GM12878 (cell line): ENCODE measurements at regions not wholly inside any gene's neighbourhood (a gene's known extent, or its start where the extent isn't known, plus 50 kb on each side); places are given as distances from the start of the nearest gene placed in this dataset.

Experiments
- ATAC-seq: fragments of 200-7000 bp; cut with Tn5 transposase; 3 replicates; pipeline ENCODE4 v1.9.1; 2020; ENCODE audit warnings: mild to moderate bottlenecking, moderate library complexity
- BruUV-seq: library from RNA; stranded (reverse); fragments of 400-500 nt; replicated peaks from 2 replicates; lab custom pipeline; 2021; lab: Mats Ljungman, UMichigan
- CTCF ChIA-PET: fragments of 300-600 bp; sonication (Branson Sonifier 250); formaldehyde crosslinking; extraction: SDS; loops from one replicate; lab custom pipeline; 2021; ENCODE audit warnings: inconsistent platforms; lab: Yijun Ruan, JAX
- POLR2A ChIA-PET: fragments of 350-600 bp; formaldehyde crosslinking; extraction: SDS; loops from one replicate; lab custom pipeline; 2021; ENCODE audit warnings: inconsistent platforms; lab: Charles Lee
- RAD21 ChIA-PET: fragments of 300-600 bp; sonication (Branson Sonifier 250); formaldehyde crosslinking; loops from one replicate; lab custom pipeline; 2023; ENCODE audit warnings: antibody characterized with exemption; ENCODE audit not compliant: unreplicated experiment; lab: Charles Lee
- SMC1A ChIA-PET: fragments of 300-600 bp; sonication (Branson Sonifier 250); formaldehyde crosslinking; loops from one replicate; lab custom pipeline; 2023; ENCODE audit not compliant: unreplicated experiment, uncharacterized antibody; lab: Charles Lee
- DNase-seq: peaks from one replicate; pipeline ENCODE4 v3.0.0-alpha.2; 2011; ENCODE audit warnings: low read depth, low spot score
- FAIRE-seq: peaks from 3 replicates; lab custom pipeline; 2011; peaks lifted over from hg19 to GRCh38; lab: Jason Lieb, UNC
- H2AFZ ChIP-seq: 2 replicates; pipeline ENCODE4 v1.6.0; 2011; ENCODE audit warnings: low read depth, low read length, control low read depth; ENCODE audit not compliant: control insufficient read depth
- H3K27ac ChIP-seq: 2 replicates; pipeline ENCODE4 v1.5.1; 2011; ENCODE audit warnings: control low read depth; ENCODE audit not compliant: control insufficient read depth, insufficient read depth
- H3K27me3 ChIP-seq, 2 experiments: replicated peaks in 1 of 2; 2 replicates each; pipeline versions ENCODE4 v1.6.0 to v1.6.1; 2011; ENCODE audit warnings: low read length in 1 of 2; ENCODE audit not compliant: control insufficient read depth in 2 of 2, insufficient read depth in 2 of 2
- H3K36me3 ChIP-seq, 2 experiments: 2 replicates each; pipeline ENCODE4 v1.5.1; 2011; ENCODE audit warnings: low read length in 1 of 2; ENCODE audit not compliant: control insufficient read depth in 2 of 2, insufficient read depth in 2 of 2
- H3K4me1 ChIP-seq: 2 replicates; pipeline ENCODE4 v1.6.1; 2011; ENCODE audit warnings: mild to moderate bottlenecking, low read length, moderate library complexity, mixed read lengths; ENCODE audit not compliant: control insufficient read depth, insufficient read depth
- H3K4me2 ChIP-seq: 2 replicates; pipeline ENCODE4 v1.6.0; 2011; ENCODE audit warnings: control low read depth; ENCODE audit not compliant: control insufficient read depth, insufficient read depth
- H3K4me3 ChIP-seq: fragments of 200-600 bp; sonication (generic); 2 replicates; pipeline ENCODE4 v1.5.1; 2016
- H3K79me2 ChIP-seq: 2 replicates; pipeline ENCODE4 v1.6.0; 2011; ENCODE audit warnings: low read length; ENCODE audit not compliant: control insufficient read depth, insufficient read depth
- H3K9ac ChIP-seq: 2 replicates; pipeline ENCODE4 v1.8.0; 2011; ENCODE audit warnings: low read length, control low read depth, mixed read lengths; ENCODE audit not compliant: control insufficient read depth, insufficient read depth
- H3K9me3 ChIP-seq: replicated peaks from 3 replicates; pipeline ENCODE4 v1.5.1; 2011; ENCODE audit warnings: mild to moderate bottlenecking, low read length; ENCODE audit not compliant: control insufficient read depth, insufficient read depth
- H4K20me1 ChIP-seq: 2 replicates; pipeline ENCODE4 v1.6.0; 2011; ENCODE audit not compliant: control insufficient read depth, insufficient read depth
- GABPA ChIP-seq: IDR thresholded peaks from 2 replicates; pipeline ENCODE4 v1.6.1; 2014; ENCODE audit warnings: antibody characterized with exemption, low read depth, mild to moderate bottlenecking, inconsistent platforms
- KAT2A ChIP-seq: conservative IDR thresholded peaks from 2 replicates; pipeline ENCODE4 v1.6.1; 2011; ENCODE audit warnings: low read depth, low read length; ENCODE audit not compliant: control insufficient read depth
- KLF5 ChIP-seq: fragments of 450-650 bp; IDR thresholded peaks from 2 replicates; pipeline ENCODE4 v1.6.1; 2014; ENCODE audit warnings: mild to moderate bottlenecking; ENCODE audit not compliant: partially characterized antibody
- PAX8 ChIP-seq: fragments of 450-650 bp; IDR thresholded peaks from 2 replicates; pipeline ENCODE4 v1.6.1; 2017; ENCODE audit warnings: mild to moderate bottlenecking, moderate library complexity
- POLR2AphosphoS2 ChIP-seq: IDR thresholded peaks from 2 replicates; pipeline ENCODE4 v1.6.1; 2011; ENCODE audit warnings: low read depth, mild to moderate bottlenecking, low read length, improper control_type of control experiment, moderate library complexity
- RELB ChIP-seq: fragments of 450-650 bp; IDR thresholded peaks from 2 replicates; pipeline ENCODE4 v1.6.1; 2017; ENCODE audit warnings: low read depth, mild to moderate bottlenecking, moderate library complexity
- REST ChIP-seq: IDR thresholded peaks from 2 replicates; pipeline ENCODE4 v1.6.1; 2012; ENCODE audit warnings: mild to moderate bottlenecking, low read depth, low read length
- RUNX3 ChIP-seq: IDR thresholded peaks from 2 replicates; pipeline ENCODE4 v1.6.1; 2012; ENCODE audit warnings: low read length, inconsistent platforms
- SREBF2 ChIP-seq: IDR thresholded peaks from 2 replicates; pipeline ENCODE4 v1.6.1; 2012; ENCODE audit warnings: mild to moderate bottlenecking, low read length
- TBL1XR1 ChIP-seq: IDR thresholded peaks from 2 replicates; pipeline ENCODE4 v1.6.1; 2012; ENCODE audit warnings: low read depth, low read length, improper control_type of control experiment
- WGBS: methylation state at CpG from one replicate; pipeline ENCODE4 v1.1.6; 2016; ENCODE audit warnings: low lambda C conversion rate; ENCODE audit not compliant: insufficient replicate concordance, insufficient coverage; ENCODE audit errors: missing lambda C conversion rate; 5-methylcytosine and 5-hydroxymethylcytosine counted together
- in situ Hi-C: fragments of 300-500 bp; cut with MboI; formaldehyde crosslinking; loops from 9 replicates; pipeline ENCODE4 v1.14.3; 2018; ENCODE audit warnings: mixed read lengths
- intact Hi-C: fragments of 100-400 bp; cut with micrococcal nuclease; formaldehyde crosslinking; loops from one replicate; pipeline ENCODE4 v1.14.2; 2022; ENCODE audit not compliant: unreplicated experiment

DNA sequence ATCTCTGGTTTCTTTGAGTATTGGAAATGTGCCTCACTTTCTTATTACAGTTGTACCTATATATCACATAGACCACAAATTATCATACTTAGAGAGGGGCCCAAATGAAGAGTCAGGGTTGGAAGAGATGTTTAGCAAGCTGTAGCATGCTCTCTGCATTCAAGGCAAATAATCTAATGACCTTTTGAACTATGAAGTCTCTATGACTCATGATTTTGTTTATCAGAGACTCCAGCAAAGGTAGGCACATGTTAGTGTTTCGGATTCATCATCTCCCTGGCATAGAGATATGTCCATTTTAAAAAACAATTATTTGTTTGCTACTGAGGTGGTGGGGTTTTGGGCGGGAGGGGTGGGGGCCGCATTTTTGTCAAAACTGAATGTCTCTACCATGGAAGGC is 2000.1 kb downstream of the EFNA5 start (continued):
- no peak for TF ChIP-seq RELB
- TF ChIP-seq REST: no peak
- no peak for TF ChIP-seq SREBF2
- no peak for TF ChIP-seq GABPA
- TF ChIP-seq TBL1XR1: no peak
- TF ChIP-seq KAT2A: no peak
- no peak for TF ChIP-seq POLR2AphosphoS2
- TF ChIP-seq RUNX3: no peak
- TF ChIP-seq PAX8: no peak
- TF ChIP-seq, all 136 proteins: peak for 0

GRCh38 chr5:105663671-105664070 is 2007.1 kb downstream of the EFNA5 start:
- SMC1A ChIA-PET: no interaction called here
- CTCF ChIA-PET: no interaction called here
- intact Hi-C loops: no loop called here
- POLR2A ChIA-PET: no interaction called here
- Histone ChIP-seq H3K4me3 (no peak overlapping the region), H3K36me3 (no peaks in the 10 kb centered on the region), H3K4me1 (no peaks in the 10 kb centered on the region), H3K27ac (no peak overlapping the region), H3K4me2 (no peak overlapping the region), H3K79me2 (no peaks in the 10 kb centered on the region), H3K27me3 (no peaks in the 10 kb centered on the region), H4K20me1 (no peaks in the 10 kb centered on the region), H3K9me3 (no peaks in the 10 kb centered on the region), H3K9ac (no peak overlapping the region), H2AFZ (no peak overlapping the region)
- FAIRE-seq (no peak), ATAC-seq (no peak), DNase-seq (no peak)
- RAD21 ChIA-PET: no interaction called here
- in situ Hi-C loops: no loop called here
- 29% methylated on average over 4 of the region's 4 CpGs for WGBS
- BruUV-seq: no TSS peak
- TF ChIP-seq KLF5: no peak
